H1 (cell line): ENCODE measurements at regions not wholly inside any gene's neighbourhood (a gene's known extent, or its start where the extent isn't known, plus 50 kb on each side); places are given as distances from the start of the nearest gene placed in this dataset.

ENCODE experiments used
- CHD2 ChIP-seq: IDR thresholded peaks from 2 replicates; pipeline ENCODE4 v1.6.1; 2012; ENCODE audit warnings: low read length, improper control_type of control experiment
- CHD7 ChIP-seq: fragments of 300-600 bp; sonication (generic); IDR thresholded peaks from 2 replicates; pipeline ENCODE4 v1.7.1; 2012; ENCODE audit warnings: low read length, moderate library complexity, mild to moderate bottlenecking, inconsistent platforms; ENCODE audit not compliant: insufficient replicate concordance
- SP2 ChIP-seq: IDR thresholded peaks from 2 replicates; pipeline ENCODE4 v1.6.1; 2012; ENCODE audit warnings: mild to moderate bottlenecking, low read length, inconsistent platforms
- YY1 ChIP-seq: IDR thresholded peaks from 2 replicates; pipeline ENCODE4 v1.6.1; 2011; ENCODE audit warnings: low read depth, mild to moderate bottlenecking, low read length

DNA sequence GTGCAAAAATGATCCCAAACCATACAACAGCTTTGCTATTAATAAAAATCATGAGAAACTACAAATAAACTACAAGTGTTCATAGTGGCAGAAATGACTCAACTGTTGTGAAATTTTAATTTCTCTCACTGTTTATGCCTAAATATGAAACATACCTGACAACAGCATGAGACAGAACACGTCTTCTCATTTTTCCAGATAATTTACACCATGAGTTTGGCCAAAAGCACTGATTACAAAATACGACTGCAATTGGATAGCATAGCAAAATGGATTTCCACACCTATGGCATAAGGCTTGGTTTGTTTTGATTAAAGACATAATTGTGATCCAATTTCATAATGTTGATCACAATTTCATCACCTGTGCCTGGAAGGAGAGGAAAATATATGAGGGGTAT lies 608.6 kb downstream of the GATA3 start (continued):
- TF ChIP-seq CHD7 = no peak
- TF ChIP-seq SP2 = no peak
- no peak for TF ChIP-seq CHD2
- no peak for TF ChIP-seq YY1
